HG03442 (cell line): ENCODE measurements at regions not wholly inside any gene's neighbourhood (a gene's known extent, or its start where the extent isn't known, plus 50 kb on each side); places are given as distances from the start of the nearest gene placed in this dataset.

Source experiments
- ATAC-seq: cut with Tn5 transposase; IDR thresholded peaks from one replicate; pipeline ENCODE4 v1.9.1; 2021; ENCODE audit warnings: mild to moderate bottlenecking, moderate library complexity; ENCODE audit not compliant: unreplicated experiment

DNA sequence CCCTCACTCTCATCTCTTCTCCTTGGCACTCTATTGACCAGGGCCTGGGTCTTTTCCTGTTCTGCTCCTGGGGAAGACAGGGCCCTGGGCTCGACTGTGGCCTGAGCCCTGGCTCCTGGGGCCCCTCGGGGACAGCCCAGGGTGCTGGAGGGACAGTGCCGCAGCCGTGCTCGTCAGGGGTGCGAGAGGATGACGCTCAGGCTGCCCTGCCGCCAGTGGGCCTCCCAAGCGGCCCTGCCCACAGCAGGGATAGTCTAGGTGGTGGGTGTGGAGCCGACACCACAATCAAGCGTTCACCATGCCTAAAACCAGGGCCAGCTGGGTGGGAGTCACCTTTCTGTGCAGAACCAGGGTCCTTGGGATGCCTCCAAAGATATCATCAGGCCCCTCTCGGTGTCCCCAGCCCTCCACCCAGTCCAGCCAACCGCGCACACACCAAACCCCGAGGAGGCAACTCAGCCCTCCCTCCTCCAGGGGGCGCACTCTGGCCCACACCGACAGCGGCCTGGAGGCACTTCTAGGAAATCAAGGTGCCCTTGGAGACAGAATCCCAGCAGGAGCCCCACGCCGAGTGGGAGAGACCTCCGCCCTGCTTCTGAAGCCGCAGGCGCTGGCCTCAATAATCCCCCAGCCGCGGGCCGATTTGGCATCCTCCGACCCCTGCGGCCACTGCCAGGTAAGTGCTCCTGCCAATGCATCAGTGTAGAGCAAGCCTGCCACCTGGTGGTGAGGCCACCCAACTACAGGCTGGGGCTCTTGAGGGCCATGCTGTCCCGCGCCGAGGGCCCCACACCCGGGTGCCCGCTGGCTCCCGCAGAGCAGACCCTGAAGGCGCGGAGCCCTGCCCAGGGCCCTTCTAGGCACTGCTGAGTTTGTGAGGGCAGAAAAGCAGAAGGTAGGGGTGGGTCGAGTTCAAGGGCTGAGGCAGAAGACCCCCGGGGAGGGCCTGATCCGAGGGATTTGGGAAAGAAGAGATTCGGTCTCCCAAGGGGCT is 496.4 kb downstream of the BUD13 start:
- peak; percentile 89 for ATAC-seq

DNA sequence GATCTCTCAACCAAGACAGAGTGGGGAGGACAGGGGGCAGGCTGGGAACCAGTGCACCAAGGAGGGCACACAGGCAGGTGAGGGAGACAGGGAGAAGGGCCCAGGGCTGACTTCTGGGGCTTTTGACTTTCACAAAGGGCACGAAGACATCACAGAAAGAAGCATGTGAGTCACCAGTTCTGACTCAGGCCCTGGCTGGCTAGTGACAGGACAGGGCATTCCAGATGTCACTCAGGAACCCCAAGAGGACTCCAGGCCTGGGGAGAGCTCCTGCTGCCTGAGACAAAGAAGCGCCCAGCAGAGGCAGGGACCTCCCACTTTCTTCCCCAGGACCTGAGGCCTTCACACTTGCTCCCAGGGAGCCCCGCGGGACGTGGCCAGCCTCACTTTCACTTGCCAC is 497.2 kb downstream of the BUD13 start:
- no peak for ATAC-seq

DNA sequence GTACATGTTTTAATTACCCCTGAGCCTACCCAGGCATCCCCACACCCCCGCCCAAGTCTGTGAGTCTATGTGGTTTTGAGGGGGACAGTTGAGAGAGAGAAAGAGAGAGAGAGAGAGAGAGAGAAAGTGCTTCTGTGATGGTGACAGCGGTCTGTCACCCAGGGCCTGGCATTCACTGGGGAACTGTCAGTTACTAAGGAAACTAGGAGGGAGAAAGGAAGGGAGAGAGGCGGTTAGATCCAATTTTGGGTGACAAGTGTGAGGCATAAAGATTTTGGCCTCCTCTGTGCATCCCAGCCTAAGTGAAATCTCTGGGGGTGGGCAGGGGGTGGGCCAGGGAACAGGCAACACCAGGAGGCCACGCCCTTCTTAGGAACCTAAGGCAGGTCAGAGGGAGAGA is 498.3 kb downstream of the BUD13 start:
- ATAC-seq: no peak

GRCh38 chr11:116272181-116272789 is 500.5 kb downstream of the BUD13 start:
- no peak for ATAC-seq

- ATAC-seq: no peak
These were observed 501.3 kb downstream of the BUD13 start for GRCh38 chr11:116271479-116271878.

GRCh38 chr11:116267146-116267545 is 505.6 kb downstream of the BUD13 start:
- no peak for ATAC-seq

DNA sequence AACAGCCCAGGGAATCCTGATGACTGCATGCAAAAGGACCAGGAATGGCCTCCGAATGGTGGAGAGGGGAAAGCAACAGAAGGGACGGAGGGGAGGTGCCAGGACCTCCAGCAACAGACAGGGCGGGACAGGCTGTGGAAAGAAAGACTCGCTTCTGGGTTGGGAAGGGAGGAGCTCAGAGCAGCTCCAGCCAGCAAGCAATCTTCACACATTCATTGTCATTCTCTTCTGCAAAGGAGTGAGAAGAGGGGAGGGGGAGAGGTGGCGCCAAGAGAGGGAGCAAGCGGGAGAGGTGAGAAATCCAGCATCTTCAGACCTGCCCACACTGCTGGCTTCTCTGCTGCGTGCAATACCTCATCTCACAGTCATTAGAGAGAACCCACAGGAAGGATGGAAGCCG is 509.0 kb downstream of the BUD13 start:
- ATAC-seq: no peak

- no peak for ATAC-seq
These were observed 509.8 kb downstream of the BUD13 start for GRCh38 chr11:116263019-116263418.

DNA sequence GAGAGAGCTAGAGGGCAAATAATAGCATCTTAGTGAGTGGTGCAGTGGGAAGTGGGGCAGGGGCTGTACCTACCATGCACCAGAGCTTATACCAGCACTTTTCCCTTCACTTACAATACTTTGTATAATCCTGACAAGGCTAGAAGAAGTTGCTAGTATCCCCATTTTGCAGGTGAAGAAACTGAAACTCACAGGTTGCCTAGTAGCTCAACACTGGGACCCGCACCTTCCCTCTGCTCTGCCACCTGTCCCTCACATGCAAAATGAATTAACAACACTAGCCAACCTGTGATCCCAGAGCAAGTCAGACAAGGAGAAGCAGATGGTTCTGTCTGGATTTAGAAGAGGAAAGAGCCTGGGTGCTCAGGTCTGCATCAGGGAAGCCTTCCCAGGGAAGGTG is 510.4 kb downstream of the BUD13 start:
- no peak for ATAC-seq

DNA sequence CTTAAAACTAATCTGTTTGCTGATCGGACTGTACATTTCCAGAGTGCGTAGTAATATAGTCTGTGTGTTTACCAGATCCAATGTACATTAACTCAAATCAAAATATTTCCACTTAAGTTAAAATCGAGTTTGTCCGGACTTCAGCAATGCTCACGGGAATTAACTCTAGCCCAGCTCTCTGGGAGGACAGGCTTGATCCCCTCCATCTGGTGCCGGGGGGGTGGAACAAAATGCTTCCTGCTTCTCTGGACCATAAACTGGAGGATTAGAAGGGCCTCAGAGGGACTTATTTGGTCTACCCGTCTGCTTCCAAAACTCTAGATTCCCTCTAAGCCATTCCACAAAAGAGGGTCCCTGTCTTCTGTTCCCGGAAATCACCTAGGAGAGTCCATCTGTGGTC is 511.2 kb downstream of the BUD13 start:
- no peak for ATAC-seq

GRCh38 chr11:116258821-116259220 is 514.0 kb downstream of the BUD13 start:
- no peak for ATAC-seq

DNA sequence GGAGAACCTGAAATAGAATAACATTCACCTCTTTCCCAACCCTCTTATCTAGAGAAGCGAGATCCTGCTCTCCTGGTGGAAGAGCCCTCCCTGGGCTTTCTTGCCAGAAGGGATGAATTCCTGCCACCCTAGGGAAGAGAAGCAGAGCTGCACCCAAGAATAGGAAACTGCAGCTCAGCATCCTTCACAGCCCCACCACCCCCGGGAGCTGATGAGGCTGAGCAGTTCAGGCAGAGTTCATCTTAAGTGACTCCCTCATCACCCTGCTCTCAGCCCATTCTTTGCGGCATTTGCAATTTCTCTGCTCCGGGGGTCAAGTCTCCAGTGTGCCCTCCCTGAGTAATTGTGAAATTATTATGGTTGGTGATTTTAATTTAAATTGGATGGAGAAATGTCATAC is 514.9 kb downstream of the BUD13 start:
- no peak for ATAC-seq

- ATAC-seq: no peak
These were observed 515.7 kb downstream of the BUD13 start for GRCh38 chr11:116257092-116257491.

GRCh38 chr11:116256215-116256614 is 516.6 kb downstream of the BUD13 start:
- ATAC-seq: no peak

- no peak for ATAC-seq
These were observed 517.4 kb downstream of the BUD13 start for GRCh38 chr11:116255321-116255953.

DNA sequence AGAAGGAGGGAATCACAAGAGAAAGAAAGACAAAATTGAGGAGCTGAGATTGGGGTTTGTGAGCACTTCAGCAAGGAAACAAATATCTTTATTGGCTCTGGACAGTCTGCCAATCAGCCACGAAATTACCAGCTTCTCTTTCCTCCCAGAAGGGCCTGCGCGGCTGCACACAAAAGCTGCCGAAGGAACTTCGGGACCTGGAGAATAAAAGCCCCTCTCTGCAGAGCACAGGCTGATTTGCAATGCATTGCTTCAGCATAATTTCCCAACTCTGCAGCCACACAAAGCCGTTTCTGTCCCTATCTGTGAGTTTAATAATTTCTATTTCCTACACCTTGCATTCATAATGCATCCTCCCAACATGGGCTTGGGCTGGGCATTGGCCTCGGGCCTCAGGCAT is 522.6 kb downstream of the BUD13 start:
- ATAC-seq: no peak

DNA sequence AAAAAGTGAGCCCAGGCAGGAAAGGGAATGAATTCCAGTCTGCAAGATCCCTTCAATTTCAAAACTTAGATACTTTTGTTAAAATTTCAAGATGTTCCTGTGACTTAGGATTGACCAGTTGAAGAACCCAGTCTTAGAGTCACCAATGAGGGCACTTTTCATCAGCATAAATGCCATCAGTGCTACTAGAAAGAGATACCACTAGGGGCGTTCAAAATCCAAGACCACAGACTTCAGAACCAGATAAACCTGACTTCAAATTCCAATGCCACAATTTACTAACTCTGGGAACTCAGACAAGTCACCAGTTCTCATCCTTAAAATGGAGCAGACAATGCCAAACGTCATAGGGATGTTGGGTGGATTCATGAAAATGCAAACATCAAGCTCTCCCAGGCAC is 523.2 kb downstream of the BUD13 start:
- no peak for ATAC-seq

- no peak for ATAC-seq
These were observed 527.9 kb downstream of the BUD13 start for GRCh38 chr11:116244889-116245288.

DNA sequence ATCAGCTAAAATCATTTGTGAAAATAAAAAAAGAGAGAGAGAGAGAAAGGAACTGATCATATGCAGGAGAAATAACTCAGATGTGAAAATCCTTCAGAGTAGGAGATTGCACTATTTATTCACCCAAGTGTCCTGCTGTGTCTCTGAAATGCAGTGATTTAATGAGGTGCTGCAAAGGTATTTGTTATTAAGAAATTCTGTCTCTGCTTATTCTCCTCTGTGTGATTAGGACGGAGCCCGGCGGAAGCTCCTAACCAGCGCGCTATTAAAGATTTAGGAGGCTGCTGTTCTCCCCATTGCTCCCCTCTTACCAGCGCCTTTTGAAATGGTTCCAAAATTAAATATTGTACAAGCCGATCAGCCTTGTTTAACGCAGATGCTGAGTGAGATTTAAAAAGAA is 528.3 kb downstream of the BUD13 start:
- ATAC-seq: no peak

- no peak for ATAC-seq
These were observed 528.8 kb downstream of the BUD13 start for GRCh38 chr11:116243991-116244390.

- ATAC-seq: no peak
These were observed 530.8 kb downstream of the BUD13 start for GRCh38 chr11:116242006-116242405.

DNA sequence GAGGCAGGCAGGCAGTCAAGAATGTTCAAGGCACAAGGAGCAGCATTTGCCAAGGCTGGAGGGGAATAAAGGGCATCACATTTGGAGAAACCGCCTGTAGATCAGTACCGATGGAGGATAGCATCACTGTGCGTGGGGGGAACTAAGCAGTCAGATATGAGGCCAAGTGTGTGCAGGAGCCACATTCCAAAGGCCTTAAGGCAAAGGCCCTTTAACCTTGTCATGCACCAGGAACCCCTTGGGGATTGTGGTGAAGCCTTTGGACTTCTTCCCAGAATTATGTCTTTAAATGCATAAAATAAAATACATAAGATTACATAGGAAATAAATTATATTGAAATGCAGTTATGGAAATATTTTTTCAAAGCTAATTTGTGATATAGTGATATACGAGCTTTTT is 532.1 kb downstream of the BUD13 start:
- ATAC-seq: no peak
